ENCODE measurements at regions not wholly inside any gene's neighbourhood (a gene's known extent, or its start where the extent isn't known, plus 50 kb on each side); places are given as distances from the start of the nearest gene placed in this dataset.

GRCh38 chr5:152269533-152269932, 135.5 kb downstream of the NMUR2 start:
- DNase-seq = no peak

- DNase-seq = no peak
These were observed 140.3 kb downstream of the NMUR2 start for GRCh38 chr5:152264645-152265254.

GRCh38 chr5:152262667-152263066, 142.4 kb downstream of the NMUR2 start:
- DNase-seq = no peak

- no peak for DNase-seq
These were observed 144.1 kb downstream of the NMUR2 start for GRCh38 chr5:152260940-152261339.

GRCh38 chr5:152259702-152260101, 145.4 kb downstream of the NMUR2 start:
- DNase-seq = no peak

- DNase-seq = peak; percentile 57
These were observed 148.5 kb downstream of the NMUR2 start for GRCh38 chr5:152256580-152256979.

- no peak for DNase-seq
These were observed 149.7 kb downstream of the NMUR2 start for GRCh38 chr5:152255411-152255810.

DNA sequence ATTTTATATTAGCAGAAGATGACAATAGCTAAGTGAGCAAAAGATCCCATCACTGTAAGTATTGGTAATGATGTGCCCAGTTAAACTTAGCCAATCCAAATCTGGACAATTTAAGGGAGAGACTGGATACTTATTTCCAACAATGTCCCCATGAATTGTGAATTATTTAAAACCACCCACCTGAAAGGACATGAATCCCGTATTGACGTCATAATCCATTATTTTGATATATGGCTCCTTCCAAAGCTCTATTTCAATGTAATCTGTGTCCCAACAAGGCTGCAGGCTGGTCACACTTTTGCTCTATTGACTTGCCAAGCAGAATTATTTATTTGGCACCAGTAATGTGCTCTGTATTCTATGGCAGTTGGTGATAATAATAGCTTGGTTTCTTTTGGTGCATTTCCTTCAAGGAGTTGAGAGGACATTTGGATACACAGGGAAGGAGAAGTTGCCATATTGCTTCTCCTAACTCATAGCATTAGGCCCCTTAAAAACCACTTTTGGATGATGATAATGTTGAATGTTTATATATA, 157.2 kb downstream of the NMUR2 start:
- DNase-seq = no peak

- DNase-seq = no peak
These were observed 158.7 kb downstream of the NMUR2 start for GRCh38 chr5:152246401-152246800.

DNA sequence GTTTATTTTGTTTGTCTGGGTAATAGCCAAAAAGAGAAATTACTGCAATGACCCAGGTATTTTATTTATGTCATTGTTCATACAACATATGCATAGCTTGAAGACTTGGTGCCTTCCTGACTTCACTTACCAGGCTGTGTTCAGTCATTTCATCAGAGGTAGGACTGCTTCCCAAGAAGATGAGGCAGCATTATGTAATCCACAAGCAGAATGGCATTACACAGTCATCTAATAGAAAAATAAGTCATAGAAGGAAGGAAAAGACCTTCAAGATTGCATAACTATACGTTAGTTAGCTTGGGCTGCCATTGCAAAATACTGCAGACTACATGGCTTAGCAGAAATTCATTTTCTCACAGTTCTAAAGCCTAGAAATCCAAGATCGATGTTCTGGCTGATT, 167.5 kb downstream of the NMUR2 start:
- no peak for DNase-seq

DNA sequence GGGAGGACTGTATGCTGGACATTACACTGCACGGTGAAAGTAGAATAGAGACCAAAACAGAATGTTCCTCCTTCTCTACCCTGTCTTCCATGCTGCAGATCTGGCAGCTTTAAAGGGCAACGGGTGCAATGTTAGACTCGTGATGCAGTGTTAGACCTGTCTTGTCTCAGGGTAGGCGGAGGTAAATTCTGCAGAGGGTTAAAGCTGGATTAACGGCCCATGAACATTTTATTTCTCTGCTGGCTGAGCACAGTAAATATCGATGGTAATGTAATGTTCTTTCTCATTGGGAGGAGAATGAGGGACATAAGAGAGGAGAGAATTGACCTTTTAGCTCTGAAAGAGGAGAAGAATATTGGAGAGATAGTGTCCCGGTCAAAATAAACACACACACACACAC, 178.9 kb downstream of the NMUR2 start:
- DNase-seq = no peak

DNA sequence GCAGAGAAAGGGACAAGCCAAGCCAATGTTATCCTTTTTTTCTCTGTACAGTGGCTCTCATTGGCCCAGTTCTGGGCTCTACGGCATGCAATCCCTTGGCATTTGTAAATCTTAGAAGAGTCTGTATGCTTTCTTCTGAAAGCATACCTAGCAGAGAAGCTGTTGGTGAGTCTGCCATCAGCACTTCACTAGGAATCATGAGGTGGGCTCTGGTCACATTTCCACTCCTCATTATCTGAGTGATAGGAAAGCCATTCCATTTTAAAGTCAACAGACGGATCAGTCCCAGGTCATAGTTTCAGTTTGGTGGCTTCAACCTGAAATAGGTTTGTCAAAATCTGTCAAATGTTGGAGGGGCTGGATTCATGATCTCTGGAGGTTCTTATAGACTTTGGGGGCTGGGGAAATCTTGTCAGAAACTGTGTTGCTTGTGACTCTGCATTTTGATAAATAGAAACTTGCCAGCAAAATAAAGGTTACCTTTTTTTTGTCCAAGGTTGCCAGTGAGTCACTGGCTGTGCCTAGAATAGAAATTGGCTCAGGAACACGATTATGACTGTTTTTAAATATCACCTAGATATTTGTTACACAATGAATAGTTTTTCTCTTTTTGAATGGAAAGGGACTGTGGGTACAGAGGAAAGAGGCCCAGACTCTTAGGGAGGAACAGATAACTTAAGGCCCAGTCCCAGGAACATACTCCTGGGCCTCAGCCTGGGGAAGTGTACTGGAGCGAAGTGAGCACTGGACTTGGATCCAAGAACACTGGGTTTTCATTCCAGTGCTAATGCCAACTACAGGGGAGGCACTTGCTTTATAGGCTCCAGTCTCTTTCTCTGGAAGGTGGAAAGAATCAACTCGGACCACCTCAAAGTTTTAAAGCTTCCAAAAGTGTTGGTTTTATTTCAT, 183.1 kb downstream of the NMUR2 start:
- DNase-seq = no peak

- DNase-seq = no peak
These were observed 186.4 kb downstream of the NMUR2 start for GRCh38 chr5:152218694-152219093.

GRCh38 chr5:152205804-152206203, 199.3 kb downstream of the NMUR2 start:
- DNase-seq = no peak

GRCh38 chr5:152202321-152202720, 202.8 kb downstream of the NMUR2 start:
- no peak for DNase-seq

DNA sequence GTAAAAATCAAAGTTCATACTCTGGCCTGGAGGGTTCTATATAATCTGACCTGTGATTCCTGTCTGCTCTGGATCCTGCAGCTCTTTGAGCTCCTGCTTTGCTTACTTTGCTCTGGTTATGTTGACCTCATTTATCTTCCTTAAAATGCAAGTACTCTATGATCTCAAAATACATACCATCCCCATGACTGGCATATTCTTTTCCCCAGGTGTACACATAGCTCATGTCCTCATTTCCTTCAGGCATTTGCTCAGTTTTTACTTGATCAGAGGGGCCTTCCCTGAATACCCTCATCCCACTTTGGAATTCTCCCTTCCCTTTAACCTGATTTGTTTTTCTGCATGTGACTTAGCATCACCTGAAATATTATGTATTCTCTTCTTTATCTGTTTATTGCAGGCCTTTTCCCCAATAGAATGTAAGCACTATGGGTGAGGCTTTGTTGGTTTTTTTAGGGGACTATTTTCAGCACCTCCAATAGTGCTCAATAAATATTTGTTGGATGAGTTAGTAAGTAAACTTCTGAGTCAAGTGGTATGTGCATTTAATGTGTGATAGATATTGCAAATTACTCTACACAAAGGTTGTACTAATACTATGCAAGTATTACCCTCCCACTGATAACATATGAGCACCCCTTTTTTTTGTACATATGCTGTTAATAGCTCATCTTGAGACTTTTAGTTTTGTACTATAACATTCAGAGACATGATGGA, 211.5 kb downstream of the NMUR2 start:
- DNase-seq = no peak

DNA sequence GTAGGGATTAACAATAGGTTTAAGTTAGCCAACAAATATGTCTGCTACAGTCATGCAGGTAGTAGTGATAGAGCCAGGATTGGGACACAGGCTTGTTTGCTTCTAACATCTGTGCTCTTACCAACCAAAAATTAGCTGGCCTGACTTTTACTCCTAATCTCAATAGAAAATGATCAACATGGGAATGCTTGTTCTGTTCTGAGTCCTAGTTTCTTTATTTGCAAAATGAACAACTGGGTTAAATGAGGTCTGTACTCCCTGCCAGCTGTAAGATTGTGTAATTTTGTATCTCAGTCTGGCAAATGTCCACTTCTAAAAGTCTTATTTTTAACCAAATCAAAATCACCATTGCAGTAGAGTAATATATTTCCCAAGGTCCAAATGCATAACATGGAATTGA, 216.8 kb downstream of the NMUR2 start:
- no peak for DNase-seq

DNA sequence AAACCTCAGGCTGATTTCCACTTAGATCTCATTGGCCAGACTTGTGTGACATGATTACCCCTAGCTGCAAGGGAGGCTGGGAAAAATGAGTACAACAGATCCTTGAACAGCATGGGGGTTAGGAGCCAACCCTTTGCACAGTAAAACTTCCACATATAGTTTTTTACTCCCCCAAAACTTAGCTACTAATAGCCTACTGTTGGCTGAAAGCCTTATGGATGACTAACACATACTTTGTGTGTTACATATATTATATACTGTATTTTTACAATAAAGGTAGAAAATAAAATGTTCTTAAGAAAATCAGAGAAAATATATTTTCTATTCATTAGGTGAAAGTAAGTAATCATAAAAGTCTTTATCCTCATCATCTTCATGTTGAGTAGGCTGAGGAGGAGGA, 217.4 kb downstream of the NMUR2 start:
- DNase-seq = no peak

GRCh38 chr5:152185547-152186245, 219.4 kb downstream of the NMUR2 start:
- no peak for DNase-seq

- no peak for DNase-seq
These were observed 220.8 kb downstream of the NMUR2 start for GRCh38 chr5:152184266-152184665.

DNA sequence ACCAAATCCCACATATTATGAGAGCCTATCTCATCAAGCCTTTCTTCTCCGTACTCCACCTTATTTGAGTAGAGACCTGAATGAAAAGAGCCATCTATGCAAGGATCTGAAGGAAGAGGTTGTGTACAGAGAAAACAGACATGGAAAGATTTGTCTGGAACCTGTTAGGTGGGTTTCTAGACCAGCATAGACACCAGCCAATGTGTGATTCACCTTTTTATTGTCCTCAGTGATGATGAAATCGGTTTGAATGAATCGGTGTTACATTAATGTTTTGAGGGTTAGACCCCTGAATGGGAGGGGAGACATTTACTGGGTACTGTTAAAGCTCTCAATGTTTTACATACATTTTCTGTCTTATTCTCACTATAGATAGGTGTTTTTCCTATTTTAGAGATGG, 223.6 kb downstream of the NMUR2 start:
- DNase-seq = no peak

DNA sequence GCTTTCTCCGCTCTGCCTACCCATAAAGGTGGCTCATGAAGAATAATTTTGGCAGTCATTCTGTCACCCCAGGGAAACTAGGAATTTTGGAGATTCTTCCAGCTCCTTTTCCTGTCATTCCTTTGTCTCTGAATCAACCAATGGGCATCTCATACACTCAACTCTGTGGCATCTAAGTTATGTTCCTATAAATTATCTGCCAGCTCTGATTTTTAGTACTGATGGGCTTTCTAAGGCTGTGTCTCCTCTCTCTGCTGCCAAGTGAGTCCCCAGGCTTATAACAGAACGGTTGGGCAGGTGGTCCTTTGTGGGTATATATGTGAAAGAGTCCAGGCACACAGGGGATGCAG, 226.8 kb downstream of the NMUR2 start:
- DNase-seq = no peak
